IMR-90 (cell line): ENCODE measurements at regions not wholly inside any gene's neighbourhood (a gene's known extent, or its start where the extent isn't known, plus 50 kb on each side); places are given as distances from the start of the nearest gene placed in this dataset.
A peak's percentile ranks its signal among the peaks of the same experiment; 100 is the strongest.

Experiments used
- ATAC-seq: fragments of 200-7000 bp; cut with Tn5 transposase; 2 replicates; pipeline ENCODE4 v1.9.1; 2020; ENCODE audit warnings: low read depth, mild to moderate bottlenecking, moderate library complexity
- BruUV-seq: library from RNA; stranded (reverse); fragments of 400-500 nt; replicated peaks from 2 replicates; lab custom pipeline; 2021; lab: Mats Ljungman, UMichigan
- CTCF ChIA-PET: fragments of 300-600 bp; formaldehyde crosslinking; extraction: SDS; loops from one replicate; lab custom pipeline; 2021; ENCODE audit warnings: antibody characterized with exemption; lab: Yijun Ruan, JAX
- POLR2A ChIA-PET: fragments of 300-600 bp; sonication (Branson Sonifier 250); formaldehyde crosslinking; loops from one replicate; lab custom pipeline; 2022; ENCODE audit warnings: antibody characterized with exemption; ENCODE audit not compliant: unreplicated experiment; lab: Charles Lee
- DNase-seq: peaks from one replicate; pipeline ENCODE4 v3.0.0; 2013
- H2AFZ ChIP-seq: replicated peaks from 2 replicates; pipeline ENCODE3; 2013; ENCODE audit warnings: low read length, mild to moderate bottlenecking; ENCODE audit not compliant: poor library complexity
- H2AK5ac ChIP-seq: 2 replicates; pipeline ENCODE4 v1.6.1; 2013; ENCODE audit warnings: low read depth, low read length, inconsistent platforms
- H2AK9ac ChIP-seq: replicated peaks from 2 replicates; pipeline ENCODE3; 2013; ENCODE audit warnings: mild to moderate bottlenecking, low read depth, low read length, moderate library complexity; ENCODE audit not compliant: poor library complexity
- H2BK120ac ChIP-seq: 2 replicates; pipeline ENCODE4 v1.6.1; 2013; ENCODE audit warnings: low read depth, low read length, inconsistent platforms
- H2BK15ac ChIP-seq: 3 replicates; pipeline ENCODE4 v1.6.1; 2013; ENCODE audit warnings: low read depth, low read length, inconsistent platforms
- H2BK20ac ChIP-seq: 2 replicates; pipeline ENCODE4 v1.6.1; 2013; ENCODE audit warnings: low read depth, mild to moderate bottlenecking, inconsistent platforms, low read length, moderate library complexity
- H2BK5ac ChIP-seq: 2 replicates; pipeline ENCODE4 v1.6.1; 2013; ENCODE audit warnings: mild to moderate bottlenecking, low read depth, low read length, inconsistent platforms; ENCODE audit not compliant: poor library complexity, severe bottlenecking
- H3K14ac ChIP-seq: replicated peaks from 2 replicates; pipeline ENCODE4 v1.6.1; 2013; ENCODE audit warnings: low read depth, low read length, inconsistent platforms
- H3K18ac ChIP-seq: 2 replicates; pipeline ENCODE4 v1.6.1; 2013; ENCODE audit warnings: low read depth, low read length, control low read depth
- H3K23ac ChIP-seq: 2 replicates; pipeline ENCODE4 v1.6.1; 2013; ENCODE audit warnings: low read depth, low read length, inconsistent platforms
- H3K27ac ChIP-seq: 2 replicates; pipeline ENCODE4 v1.5.1; 2013; ENCODE audit warnings: mild to moderate bottlenecking, control low read depth, low read length; ENCODE audit not compliant: insufficient read depth
- H3K27me3 ChIP-seq: 2 replicates; pipeline ENCODE4 v1.6.1; 2013; ENCODE audit warnings: low read length; ENCODE audit not compliant: control insufficient read depth, insufficient read depth
- H3K36me3 ChIP-seq: 2 replicates; pipeline ENCODE4 v1.6.1; 2013; ENCODE audit warnings: low read length, mixed read lengths; ENCODE audit not compliant: control insufficient read depth, insufficient read depth
- H3K4ac ChIP-seq: 2 replicates; pipeline ENCODE4 v1.6.1; 2013; ENCODE audit warnings: low read depth, low read length, inconsistent platforms
- H3K4me1 ChIP-seq: 2 replicates; pipeline ENCODE4 v1.6.1; 2013; ENCODE audit warnings: low read length, mixed read lengths; ENCODE audit not compliant: control insufficient read depth, insufficient read depth
- H3K4me2 ChIP-seq: 2 replicates; pipeline ENCODE4 v1.6.1; 2013; ENCODE audit warnings: low read depth, mild to moderate bottlenecking, control low read depth, low read length, moderate library complexity
- H3K4me3 ChIP-seq: 2 replicates; pipeline ENCODE4 v1.5.1; 2013; ENCODE audit warnings: low read depth, mild to moderate bottlenecking, control low read depth, low read length, moderate library complexity; ENCODE audit not compliant: insufficient read depth
- H3K56ac ChIP-seq: 2 replicates; pipeline ENCODE4 v1.6.1; 2013; ENCODE audit warnings: low read length, inconsistent platforms; ENCODE audit not compliant: insufficient read depth; ENCODE audit errors: extremely low read depth
- H3K79me1 ChIP-seq, 2 experiments: 2 replicates each; pipeline ENCODE4 v1.6.1; 2013; ENCODE audit warnings: low read length in 2 of 2, inconsistent platforms in 1 of 2, low read depth in 1 of 2
- H3K9ac ChIP-seq: 2 replicates; pipeline ENCODE4 v1.6.1; 2013; ENCODE audit warnings: low read depth, low read length, control low read depth
- H3K9me1 ChIP-seq: 2 replicates; pipeline ENCODE4 v1.6.1; 2013; ENCODE audit warnings: low read length, inconsistent platforms; ENCODE audit not compliant: insufficient read depth
- H3K9me3 ChIP-seq: 2 replicates; pipeline ENCODE4 v1.6.1; 2013; ENCODE audit warnings: low read length; ENCODE audit not compliant: control insufficient read depth, insufficient read depth
- H4K20me1 ChIP-seq: 2 replicates; pipeline ENCODE4 v1.6.1; 2013; ENCODE audit warnings: low read length, inconsistent platforms; ENCODE audit not compliant: insufficient read depth
- H4K5ac ChIP-seq: 2 replicates; pipeline ENCODE4 v1.6.1; 2013; ENCODE audit warnings: mild to moderate bottlenecking, low read depth, low read length, control low read depth
- H4K8ac ChIP-seq, 2 experiments: 2 replicates each; pipeline ENCODE4 v1.6.1; 2013; ENCODE audit warnings: low read depth in 2 of 2, low read length in 2 of 2, control low read depth in 1 of 2, inconsistent platforms in 1 of 2
- H4K91ac ChIP-seq: 2 replicates; pipeline ENCODE4 v1.6.1; 2013; ENCODE audit warnings: low read depth, low read length, inconsistent platforms; ENCODE audit not compliant: insufficient read depth
- CHD1 ChIP-seq: IDR thresholded peaks from 2 replicates; pipeline ENCODE4 v1.6.1; 2012; ENCODE audit warnings: low read depth, low read length, improper control_type of control experiment
- MAZ ChIP-seq: IDR thresholded peaks from 2 replicates; pipeline ENCODE4 v1.6.1; 2012; ENCODE audit warnings: low read depth, mild to moderate bottlenecking, low read length, improper control_type of control experiment, moderate library complexity, borderline replicate concordance
- NFE2L2 ChIP-seq: fragments of 150-350 bp; IDR thresholded peaks from 2 replicates; pipeline ENCODE4 v1.6.1; 2016; ENCODE audit warnings: low read depth, mild to moderate bottlenecking, low read length
- WGBS, 2 experiments: methylation state at CpG; one replicate each; pipeline versions ENCODE4 v1.1.5 to v1.1.7; 2013; ENCODE audit warnings: missing lambda C conversion rate in 2 of 2; ENCODE audit not compliant: insufficient read length in 1 of 2; ENCODE audit errors: extremely low coverage in 2 of 2; 5-methylcytosine and 5-hydroxymethylcytosine counted together
- dilution Hi-C: fragments of 300-500 bp; cut with HindIII; formaldehyde crosslinking; loops from one replicate; pipeline ENCODE4 v1.14.3; 2018; ENCODE audit warnings: low sequenced_read_pairs; ENCODE audit not compliant: unreplicated experiment
- in situ Hi-C: fragments of 300-500 bp; cut with MboI; formaldehyde crosslinking; loops from 3 replicates; pipeline ENCODE4 v1.14.3; 2019; ENCODE audit warnings: low sequenced_read_pairs, inconsistent platforms, mixed read lengths
- intact Hi-C: fragments of 100-400 bp; cut with micrococcal nuclease; formaldehyde crosslinking; loops from 2 replicates; pipeline ENCODE4 v1.10.0; 2022
- TF ChIP-seq, protein P1 (sequence below): fragments of 150-350 bp; IDR thresholded peaks from 2 replicates; pipeline ENCODE4 v1.6.1; 2017; ENCODE audit warnings: mild to moderate bottlenecking, antibody characterized with exemption, low read length, low read depth

DNA sequence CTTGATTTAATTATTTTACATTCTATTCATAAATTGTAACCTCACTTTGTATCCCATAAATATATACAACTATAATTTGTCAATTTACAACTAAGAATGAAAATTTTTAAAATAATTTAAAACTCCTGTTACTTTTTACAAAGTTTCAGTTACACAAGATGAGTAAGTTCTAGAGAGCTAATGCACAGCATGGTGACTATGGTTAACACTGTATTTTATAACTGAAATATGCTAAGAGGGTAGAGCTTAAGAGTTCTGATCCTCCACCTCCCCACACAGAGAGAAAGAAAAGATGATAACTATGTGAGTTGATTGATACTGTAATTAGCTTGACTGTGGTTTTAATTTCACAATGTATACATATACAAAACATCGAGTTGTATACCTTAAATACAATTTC is 412.5 kb upstream of the DDI1 start:
- H3K23ac ChIP-seq = peak overlapping the region; percentile 55; the same call in 1 of the 2 replicates
- H3K56ac ChIP-seq = no peak overlapping the region
- H2BK15ac ChIP-seq = no peak overlapping the region; the same call in 2 of the 3 replicates
- ChIA-PET CTCF (interaction anchor here (0.8 kb wide), 1 partner anchor 15 kb away, joined by 4 read pairs; no protein-coding TSS in a partner anchor), POLR2A (no interaction called here)
- H2BK20ac ChIP-seq = peak overlapping the region; percentile 100; the same call in 1 of the 2 replicates
- peak overlapping the region; percentile 46; the same call in 1 of the 2 replicates for H4K5ac ChIP-seq
- no peaks in the 10 kb centered on the region for H3K27me3 ChIP-seq
- in situ Hi-C loops = no loop called here
- H2AK9ac ChIP-seq = no peak overlapping the region
- no peaks in the 10 kb centered on the region for H4K20me1 ChIP-seq
- no peak overlapping the region for H3K4me3 ChIP-seq
- H3K9me1 ChIP-seq = peaks cover 8% of the 10 kb centered on the region
- peak overlapping the region in 1 of 2 experiments; percentile 73; a peak in 3 of 4 replicates for H4K8ac ChIP-seq
- intact Hi-C loops = no loop called here
- ATAC-seq (no peak), DNase-seq (no peak)
- H2BK5ac ChIP-seq = peak overlapping the region; percentile 97
- peak overlapping the region; percentile 9; the same call in 1 of the 2 replicates for H4K91ac ChIP-seq
- peaks cover 16% of the 10 kb centered on the region for H3K4me1 ChIP-seq
- H3K14ac ChIP-seq = peak overlapping the region; percentile 60; the same call in 1 of the 2 replicates
- H3K18ac ChIP-seq = peak overlapping the region; percentile 73; the same call in 1 of the 2 replicates
- H3K27ac ChIP-seq = no peak overlapping the region
- dilution Hi-C loops = no loop called here
- BruUV-seq = no TSS peak
- whole genome bisulfite sequencing, 2 experiments = no CpG with 5 or more reads among the region's 1 CpG
- H3K36me3 ChIP-seq = no peaks in the 10 kb centered on the region
- H2AK5ac ChIP-seq = peak overlapping the region; percentile 35; the same call in 1 of the 2 replicates
- H3K79me1 ChIP-seq = peaks cover 0 to 4% of the 10 kb centered on the region in 2 experiments; a peak in 2 of 4 replicates
- TF ChIP-seq, protein P1, sequence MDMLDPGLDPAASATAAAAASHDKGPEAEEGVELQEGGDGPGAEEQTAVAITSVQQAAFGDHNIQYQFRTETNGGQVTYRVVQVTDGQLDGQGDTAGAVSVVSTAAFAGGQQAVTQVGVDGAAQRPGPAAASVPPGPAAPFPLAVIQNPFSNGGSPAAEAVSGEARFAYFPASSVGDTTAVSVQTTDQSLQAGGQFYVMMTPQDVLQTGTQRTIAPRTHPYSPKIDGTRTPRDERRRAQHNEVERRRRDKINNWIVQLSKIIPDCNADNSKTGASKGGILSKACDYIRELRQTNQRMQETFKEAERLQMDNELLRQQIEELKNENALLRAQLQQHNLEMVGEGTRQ = no peak
- TF ChIP-seq CHD1 = no peak
- no peak for TF ChIP-seq NFE2L2
- TF ChIP-seq MAZ = no peak
- H3K9me3 ChIP-seq = no peaks in the 10 kb centered on the region
- H3K4ac ChIP-seq = peak overlapping the region; percentile 98; the same call in 1 of the 2 replicates
- no peak overlapping the region for H3K9ac ChIP-seq
- peak overlapping the region; percentile 98 for H2BK120ac ChIP-seq
- no peak overlapping the region for H3K4me2 ChIP-seq
- no peak overlapping the region for H2AFZ ChIP-seq
